Liver (tissue), 8 donors: ENCODE measurements at regions not wholly inside any gene's neighbourhood (a gene's known extent, or its start where the extent isn't known, plus 50 kb on each side); places are given as distances from the start of the nearest gene placed in this dataset.

Source experiments
- DNase-seq: peaks from one replicate; pipeline ENCODE4 v3.0.0-alpha.2; 2017; ENCODE audit warnings: low spot score
- H3K27ac ChIP-seq, 2 donors: one replicate each; pipeline ENCODE4 v1.7.0; 2013; ENCODE audit warnings: inconsistent platforms in 2 of 2, low read length in 2 of 2, control low read depth in 1 of 2, low read depth in 1 of 2, mild to moderate bottlenecking in 1 of 2
- H3K27me3 ChIP-seq, 4 donors: one replicate each; pipeline versions ENCODE4 v1.6.1 to v1.7.0; 2013; ENCODE audit warnings: low read length in 3 of 4, inconsistent platforms in 1 of 4, mild to moderate bottlenecking in 1 of 4, moderate library complexity in 1 of 4; ENCODE audit not compliant: control insufficient read depth in 4 of 4, insufficient read depth in 4 of 4
- H3K36me3 ChIP-seq, 4 donors: one replicate each; pipeline versions ENCODE4 v1.6.1 to v1.7.0; 2013; ENCODE audit warnings: low read length in 3 of 4, mild to moderate bottlenecking in 3 of 4, low read depth in 1 of 4, moderate library complexity in 1 of 4; ENCODE audit not compliant: control insufficient read depth in 4 of 4, insufficient read depth in 3 of 4
- H3K4me1 ChIP-seq, 4 donors: one replicate each; pipeline versions ENCODE4 v1.6.1 to v1.7.0; 2013; ENCODE audit warnings: low read length in 3 of 4, mild to moderate bottlenecking in 3 of 4, moderate library complexity in 1 of 4; ENCODE audit not compliant: control insufficient read depth in 4 of 4, insufficient read depth in 4 of 4
- H3K4me3 ChIP-seq, 3 donors: one replicate each; pipeline versions ENCODE4 v1.6.1 to v1.7.0; 2013; ENCODE audit warnings: low read length in 3 of 3, control low read depth in 1 of 3, low read depth in 1 of 3, mild to moderate bottlenecking in 1 of 3
- H3K9ac ChIP-seq, 2 donors: one replicate each; pipeline ENCODE4 v1.7.0; 2013; ENCODE audit warnings: low read length in 2 of 2, mild to moderate bottlenecking in 2 of 2, moderate library complexity in 2 of 2, control low read depth in 1 of 2, low read depth in 1 of 2
- H3K9me3 ChIP-seq, 4 donors: one replicate each; pipeline versions ENCODE4 v1.6.1 to v1.7.0; 2013; ENCODE audit warnings: low read length in 3 of 4; ENCODE audit not compliant: control insufficient read depth in 4 of 4
- ATF3 ChIP-seq: IDR thresholded peaks from 2 replicates; pipeline ENCODE4 v1.6.1; 2016; ENCODE audit warnings: antibody characterized with exemption
- CTCF ChIP-seq: fragments of 150-350 bp; IDR thresholded peaks from 2 replicates; pipeline ENCODE4 v1.5.1; 2017; ENCODE audit warnings: improper control_type of control experiment, low read depth, low read length; ENCODE audit not compliant: missing input control
- FOXA1 ChIP-seq: IDR thresholded peaks from 2 replicates; pipeline ENCODE4 v1.6.1; 2016; ENCODE audit warnings: antibody characterized with exemption
- FOXA2 ChIP-seq: IDR thresholded peaks from 2 replicates; pipeline ENCODE4 v1.6.1; 2016; ENCODE audit warnings: antibody characterized with exemption
- GABPA ChIP-seq, 2 donors: IDR thresholded peaks in 1 of 2; conservative IDR thresholded peaks in 1 of 2; 2 replicates each; pipeline ENCODE4 v1.6.1; 2016; ENCODE audit warnings: antibody characterized with exemption in 2 of 2, mild to moderate bottlenecking in 1 of 2, moderate library complexity in 1 of 2
- HNF4A ChIP-seq, 2 donors: conservative IDR thresholded peaks; 2 replicates each; pipeline ENCODE4 v1.6.1; 2016; ENCODE audit warnings: antibody characterized with exemption in 2 of 2, mild to moderate bottlenecking in 2 of 2
- HNF4G ChIP-seq: IDR thresholded peaks from 2 replicates; pipeline ENCODE4 v1.6.1; 2016; ENCODE audit warnings: antibody characterized with exemption
- JUND ChIP-seq, 2 donors: IDR thresholded peaks; 2 replicates each; pipeline ENCODE4 v1.6.1; 2016; ENCODE audit warnings: antibody characterized with exemption in 2 of 2
- MAX ChIP-seq: IDR thresholded peaks from 2 replicates; pipeline ENCODE4 v1.6.1; 2016; ENCODE audit warnings: antibody characterized with exemption
- NR2F2 ChIP-seq: IDR thresholded peaks from 2 replicates; pipeline ENCODE4 v1.6.1; 2016; ENCODE audit warnings: antibody characterized with exemption
- RAD21 ChIP-seq, 2 donors: IDR thresholded peaks; 2 replicates each; pipeline ENCODE4 v1.6.1; 2016; ENCODE audit warnings: antibody characterized with exemption in 2 of 2, mild to moderate bottlenecking in 2 of 2
- REST ChIP-seq: IDR thresholded peaks from 2 replicates; pipeline ENCODE4 v1.6.1; 2016; ENCODE audit warnings: antibody characterized with exemption, mild to moderate bottlenecking
- RXRA ChIP-seq, 2 donors: IDR thresholded peaks; 2 replicates each; pipeline ENCODE4 v1.6.1; 2017 to 2018; ENCODE audit warnings: antibody characterized with exemption in 2 of 2, mild to moderate bottlenecking in 1 of 2
- SP1 ChIP-seq: IDR thresholded peaks from 2 replicates; pipeline ENCODE4 v1.6.1; 2018; ENCODE audit warnings: antibody characterized with exemption, mild to moderate bottlenecking
- TAF1 ChIP-seq: conservative IDR thresholded peaks from 2 replicates; pipeline ENCODE4 v1.6.1; 2016; ENCODE audit warnings: antibody characterized with exemption, mild to moderate bottlenecking
- YY1 ChIP-seq: IDR thresholded peaks from 2 replicates; pipeline ENCODE4 v1.6.1; 2016; ENCODE audit warnings: antibody characterized with exemption, mild to moderate bottlenecking
- ZBTB33 ChIP-seq: IDR thresholded peaks from 2 replicates; pipeline ENCODE4 v1.6.1; 2016; ENCODE audit warnings: antibody characterized with exemption
- WGBS: extraction: QIAGEN DNeasy Blood & Tissue Kit; methylation state at CpG from one replicate; pipeline ENCODE4 v1.1.7; 2013; 5-methylcytosine and 5-hydroxymethylcytosine counted together
- donor health status: healthy.
- donor health status: healthy.
- donor health status: healthy.
- donor health status: healthy.
- donor health status: healthy.

GRCh38 chr11:109221190-109221589 is 200.8 kb upstream of the C11orf87 start (continued):
- TF ChIP-seq REST (no peak), ZBTB33 (no peak), GABPA (IDR thresholded peaks at IDR 0.05 in 1 of 2, conservative IDR thresholded peaks at IDR 0.05 in 1 of 2) (no peak), FOXA2 (no peak), NR2F2 (no peak), MAX (no peak), HNF4A (conservative IDR thresholded peaks at IDR 0.05) (no peak), SP1 (no peak), JUND (IDR thresholded peaks at IDR 0.05) (no peak)

GRCh38 chr11:109222761-109223160 is 199.2 kb upstream of the C11orf87 start:
- H3K4me3 ChIP-seq = no peak overlapping the region
- H3K36me3 ChIP-seq = no peaks in the 10 kb centered on the region
- no peak overlapping the region for H3K9ac ChIP-seq
- no peak for TF ChIP-seq RAD21 (IDR thresholded peaks at IDR 0.05)
- DNase-seq = no peak
- H3K27me3 ChIP-seq = no peaks in the 10 kb centered on the region
- no peaks in the 10 kb centered on the region for H3K9me3 ChIP-seq
- no peaks in the 10 kb centered on the region for H3K4me1 ChIP-seq
- H3K27ac ChIP-seq = no peak overlapping the region
- WGBS = 88% methylated on average over 2 of the region's 2 CpGs

- no peaks in the 10 kb centered on the region for H3K27me3 ChIP-seq
- H3K36me3 ChIP-seq = no peaks in the 10 kb centered on the region
- H3K9ac ChIP-seq = no peak overlapping the region
- DNase-seq = no peak
- H3K9me3 ChIP-seq = no peaks in the 10 kb centered on the region
- no peaks in the 10 kb centered on the region for H3K4me1 ChIP-seq
- no peak overlapping the region for H3K27ac ChIP-seq
- H3K4me3 ChIP-seq = no peak overlapping the region
- TF ChIP-seq TAF1 (no peak), SP1 (no peak), JUND (IDR thresholded peaks at IDR 0.05) (no peak), REST (no peak), MAX (no peak), CTCF (no peak), ATF3 (no peak), FOXA2 (no peak), NR2F2 (no peak), HNF4G (no peak), RXRA (IDR thresholded peaks at IDR 0.05) (no peak), ZBTB33 (no peak), RAD21 (IDR thresholded peaks at IDR 0.05) (no peak), YY1 (no peak), HNF4A (conservative IDR thresholded peaks at IDR 0.05) (no peak), FOXA1 (no peak)
Observed at GRCh38 chr11:109223451-109223850, 198.5 kb upstream of the C11orf87 start.
